ENCODE measurements at regions not wholly inside any gene's neighbourhood (a gene's known extent, or its start where the extent isn't known, plus 50 kb on each side); places are given as distances from the start of the nearest gene placed in this dataset.

- Histone ChIP-seq H3K23me2 (ENCODE audit: insufficient read length, low read depth, low read length, poor library complexity, severe bottlenecking) (no peaks in the 10 kb centered on the region), H2BK5ac (ENCODE audit: insufficient read length, low read length) (no peak overlapping the region), H2BK120ac (ENCODE audit: low read depth, low read length, poor library complexity, severe bottlenecking) (no peak overlapping the region), H3K9me3 (ENCODE audit: control insufficient read depth, low read depth, low read length) (no peaks in the 10 kb centered on the region), H3K56ac (ENCODE audit: insufficient read length, low read depth, low read length) (no peak overlapping the region), H4K91ac (ENCODE audit: insufficient read length, low read depth, low read length) (no peak overlapping the region), H3K23ac (ENCODE audit: insufficient read length, low read depth, low read length) (no peak overlapping the region), H2AK5ac (ENCODE audit: insufficient read length, low read length) (no peak overlapping the region), H3T11ph (ENCODE audit: low read length) (no peak overlapping the region), H3K79me2 (ENCODE audit: insufficient read depth, low read length) (no peaks in the 10 kb centered on the region), H3K4me1 (ENCODE audit: insufficient read depth, low read length) (no peaks in the 10 kb centered on the region), H3K14ac (ENCODE audit: insufficient read depth, low read length) (no peak overlapping the region), H2BK15ac (ENCODE audit: low read depth, low read length) (no peak overlapping the region), H3K18ac (ENCODE audit: insufficient read length, low read depth, low read length) (no peak overlapping the region), H2BK20ac (ENCODE audit: low read depth, low read length, poor library complexity, severe bottlenecking) (no peak overlapping the region), H2BK12ac (ENCODE audit: insufficient read length, low read depth, low read length) (no peak overlapping the region), H3K27ac (ENCODE audit: insufficient read length, low read depth, low read length) (no peak overlapping the region), H4K20me1 (ENCODE audit: control insufficient read depth, insufficient read depth, insufficient read length) (no peaks in the 10 kb centered on the region), H4K5ac (ENCODE audit: insufficient read length, low read depth, low read length) (no peak overlapping the region), H3K9ac (ENCODE audit: extremely low read depth, insufficient read length, low read length) (no peak overlapping the region), H3K4ac (ENCODE audit: low read depth, low read length) (no peak overlapping the region), H3K4me2 (ENCODE audit: insufficient read depth, insufficient read length, low read length) (no peak overlapping the region), H3K79me1 (ENCODE audit: insufficient read depth, low read depth, low read length, poor library complexity, severe bottlenecking) (no peaks in the 10 kb centered on the region), H2AFZ (ENCODE audit: low read length) (no peak overlapping the region), H4K8ac (replicated peaks; ENCODE audit: insufficient read length, low read depth, low read length) (no peak overlapping the region), H3K27me3 (ENCODE audit: insufficient read depth, low read length) (no peaks in the 10 kb centered on the region)
- Mint-ChIP-seq H3K4me3 (no peak overlapping the region), H3K27ac (no peak overlapping the region), H3K4me1 (peaks cover 9 to 16% of the 10 kb centered on the region in 2 experiments), H3K36me3 (ENCODE audit: insufficient read depth in 1 of 3, low read depth in 3 of 3) (no peaks in the 10 kb centered on the region; a peak in 1 of 7 replicates), H3K27me3 (ENCODE audit: low read depth) (peaks cover 15% of the 10 kb centered on the region), H3K9me3 (no peaks in the 10 kb centered on the region)
- TF ChIP-seq CTCF (conservative IDR thresholded peaks at IDR 0.05): no peak
- DNase-seq: no peak
- WGBS (ENCODE audit: extremely low coverage, insufficient read length, low lambda C conversion rate): no CpG with 5 or more reads among the region's 4 CpGs
These were observed 70.8 kb upstream of the EEPD1 start for GRCh38 chr7:36082216-36082615.
